ENCODE measurements at regions not wholly inside any gene's neighbourhood (a gene's known extent, or its start where the extent isn't known, plus 50 kb on each side); places are given as distances from the start of the nearest gene placed in this dataset.
A peak's percentile ranks its signal among the peaks of the same experiment; 100 is the strongest.

DNA sequence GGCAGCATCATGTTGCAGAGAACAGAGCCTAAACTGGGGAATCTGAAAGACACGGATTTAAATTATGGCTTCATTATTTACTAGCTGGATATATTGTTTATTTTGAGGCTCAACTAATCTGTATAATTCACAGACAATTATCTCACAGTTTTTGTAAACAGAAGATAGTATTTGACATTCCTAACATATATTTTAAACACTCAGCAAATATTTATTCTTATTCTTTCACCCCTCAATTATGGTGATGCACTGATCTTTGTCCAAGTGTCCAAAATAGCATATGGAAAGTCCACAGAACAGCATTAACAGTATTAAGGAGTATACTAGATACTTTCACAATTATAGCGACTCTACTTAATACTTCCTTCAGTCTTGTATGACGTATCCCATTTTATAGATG lies 257.0 kb downstream of the ADGRG6 start:
- ATAC-seq (no peak), DNase-seq (ENCODE audit: low spot score) (no peak)

DNA sequence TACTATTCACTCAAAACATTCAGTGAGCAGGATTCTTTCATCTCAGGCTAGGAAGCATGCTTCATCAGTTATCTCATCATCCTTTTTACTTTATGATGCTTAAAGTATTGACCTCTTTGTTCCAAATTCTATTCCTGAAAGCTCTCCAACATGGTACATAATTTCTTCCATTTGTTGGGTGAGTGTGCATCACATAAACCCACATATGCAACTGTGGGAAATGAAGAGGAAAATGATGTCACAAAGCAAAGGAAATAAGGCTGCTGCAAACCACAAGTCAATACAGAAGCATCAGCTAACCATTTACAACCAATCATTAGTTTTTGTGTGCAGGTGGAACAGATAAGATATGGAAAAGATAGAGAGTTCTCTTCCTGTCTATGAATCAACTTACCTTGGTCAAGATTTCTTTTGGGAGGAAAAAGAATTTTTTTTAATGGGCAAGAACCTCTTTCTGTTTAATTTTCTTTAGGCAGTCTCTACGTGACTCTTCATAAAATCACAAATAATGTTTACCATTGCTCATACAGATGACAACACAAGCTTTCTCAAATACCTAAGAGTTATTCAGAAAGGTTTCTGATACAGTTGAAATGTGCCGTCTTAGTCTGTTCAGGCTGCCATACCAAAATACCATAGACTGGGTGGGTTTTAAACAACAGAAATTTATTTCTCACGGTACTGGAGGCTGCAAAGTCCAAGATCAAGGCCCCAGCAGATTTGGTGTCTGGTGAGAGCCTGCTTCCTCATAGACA lies 259.9 kb downstream of the ADGRG6 start:
- DNase-seq (ENCODE audit: low spot score), result no peak
- no peak for ATAC-seq

DNA sequence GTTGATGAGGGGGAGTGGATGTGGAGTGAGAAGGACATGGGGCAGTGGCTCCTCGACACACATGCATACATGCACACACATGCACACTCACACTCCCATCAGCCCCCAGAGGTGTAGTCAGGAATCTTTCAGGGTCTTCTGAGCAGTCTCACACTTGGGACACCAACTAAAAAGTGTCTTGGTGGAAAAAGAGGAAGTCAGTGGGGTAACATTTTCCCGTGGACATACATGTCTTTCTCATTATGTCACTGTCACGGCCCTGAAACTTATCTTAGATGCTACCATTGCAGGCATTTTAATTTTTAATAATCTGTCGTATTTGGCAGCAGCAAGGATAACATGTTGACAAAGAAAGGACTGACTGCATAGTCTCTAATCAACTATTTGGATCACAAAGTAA lies 261.1 kb downstream of the ADGRG6 start:
- ATAC-seq, result no peak

DNA sequence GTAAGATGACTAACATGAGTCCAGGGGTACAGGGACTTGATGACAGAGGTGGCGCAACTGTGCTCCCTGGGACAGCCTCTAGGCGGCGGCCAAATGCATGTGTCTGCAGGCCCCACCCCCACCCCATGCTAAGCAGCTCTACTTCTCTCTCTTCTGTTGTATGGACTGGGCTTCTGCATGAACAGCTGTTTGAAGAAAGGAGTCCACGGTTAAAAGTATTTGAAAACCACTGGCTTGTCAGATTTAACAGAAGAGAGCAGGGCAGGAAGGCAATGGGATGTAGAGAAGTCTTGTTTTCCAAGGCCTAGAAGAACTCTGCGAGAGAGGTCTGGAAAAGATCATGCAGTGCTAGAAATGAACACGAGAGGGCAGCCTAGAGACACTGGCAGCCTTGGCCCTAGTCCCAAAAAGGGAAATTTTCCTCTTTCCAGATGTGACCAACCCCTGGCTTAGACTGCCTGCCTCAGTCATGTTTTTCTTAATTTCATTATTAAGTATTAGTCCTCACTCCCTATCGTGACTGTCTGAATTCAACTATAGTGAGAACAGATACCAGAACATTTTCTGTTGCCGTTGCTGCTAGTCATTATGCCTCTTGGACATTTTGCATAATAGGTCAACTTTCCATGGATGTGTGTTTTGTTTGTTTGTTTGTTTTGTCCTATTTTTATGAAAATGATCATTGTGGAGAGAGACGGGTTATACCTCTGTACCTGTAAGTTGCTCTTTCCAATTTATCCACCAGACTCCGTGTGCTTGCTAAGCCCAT lies 265.0 kb downstream of the ADGRG6 start:
- DNase-seq (ENCODE audit: low spot score) (no peak), ATAC-seq (peak; percentile 94)

More for the DNA sequence above, 261.1 kb downstream of the ADGRG6 start:
- DNase-seq (ENCODE audit: low spot score), result no peak

DNA sequence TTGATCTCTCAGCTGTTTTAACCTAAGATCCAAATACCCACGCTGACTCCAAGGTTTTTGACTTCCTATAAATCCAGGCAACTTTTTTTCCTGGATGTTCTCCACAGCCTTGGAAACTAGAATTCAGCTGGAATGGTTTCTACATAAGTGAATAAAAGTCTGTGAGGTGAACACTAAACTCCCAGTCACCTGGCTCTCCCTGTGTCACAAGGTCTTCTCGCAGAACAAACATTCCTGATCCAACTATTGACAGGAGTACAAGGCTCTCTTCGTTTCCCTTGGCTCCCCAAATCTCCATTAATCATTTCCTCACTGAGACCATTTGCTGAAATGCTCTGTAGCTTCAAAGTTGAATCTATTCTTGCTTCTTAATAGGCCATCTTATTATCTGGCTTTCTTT lies 265.7 kb downstream of the ADGRG6 start:
- DNase-seq (ENCODE audit: low spot score) (no peak), ATAC-seq (peak; percentile 58)

DNA sequence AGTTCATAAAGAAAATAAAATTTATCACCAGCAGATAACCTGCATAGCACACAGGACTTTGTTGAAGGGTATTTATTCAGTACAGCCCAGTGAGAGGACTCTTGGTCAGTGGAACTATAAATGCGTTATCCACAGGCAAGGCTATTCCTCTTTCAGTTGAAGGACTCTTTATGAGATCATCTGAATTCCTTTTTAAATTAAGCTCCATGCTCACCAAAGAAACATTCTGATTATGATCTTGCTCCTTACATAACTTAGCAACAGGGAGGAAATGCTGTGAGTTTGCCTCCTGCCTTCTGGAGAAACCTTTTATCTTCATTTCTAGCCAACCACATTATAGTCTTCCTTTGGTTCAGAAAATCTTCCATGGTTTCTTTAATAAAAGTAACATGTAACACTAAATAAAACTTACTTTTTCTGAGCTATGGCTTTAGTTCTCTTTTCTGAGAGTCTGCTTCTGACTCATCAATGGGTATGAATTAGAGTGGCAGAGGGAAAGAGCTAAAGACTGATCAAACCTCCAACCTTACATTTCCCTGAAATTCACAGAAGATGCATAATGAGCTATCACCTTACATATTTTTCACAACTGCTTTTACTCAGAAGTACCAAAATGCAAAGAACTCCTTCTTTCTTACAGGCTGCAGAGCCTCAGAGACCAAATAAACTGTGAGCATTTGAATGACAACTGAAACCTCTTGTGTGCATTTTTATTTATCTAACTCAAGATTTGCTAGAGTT lies 267.2 kb downstream of the ADGRG6 start:
- ATAC-seq (no peak), DNase-seq (ENCODE audit: low spot score) (no peak)

DNA sequence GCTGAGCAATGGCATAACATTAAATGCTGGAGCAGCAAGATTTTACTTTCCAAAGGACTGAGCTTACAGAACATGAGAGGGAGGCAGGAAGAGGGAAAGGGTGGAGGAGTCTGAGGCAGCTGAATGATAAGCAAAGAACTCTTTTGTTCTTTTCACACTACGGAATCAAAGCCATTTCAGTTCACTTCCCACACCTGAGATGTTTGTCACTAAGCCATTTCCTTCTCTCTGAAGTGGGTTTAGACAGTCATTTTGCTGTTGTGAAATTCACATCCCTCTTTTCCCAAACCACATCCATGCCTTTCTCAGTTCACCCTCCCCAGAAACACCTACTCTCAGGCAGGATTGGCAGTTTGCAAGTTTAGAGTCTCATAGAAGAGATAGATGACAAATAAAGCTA lies 267.9 kb downstream of the ADGRG6 start:
- no peak for DNase-seq (ENCODE audit: low spot score)
- ATAC-seq, result no peak

DNA sequence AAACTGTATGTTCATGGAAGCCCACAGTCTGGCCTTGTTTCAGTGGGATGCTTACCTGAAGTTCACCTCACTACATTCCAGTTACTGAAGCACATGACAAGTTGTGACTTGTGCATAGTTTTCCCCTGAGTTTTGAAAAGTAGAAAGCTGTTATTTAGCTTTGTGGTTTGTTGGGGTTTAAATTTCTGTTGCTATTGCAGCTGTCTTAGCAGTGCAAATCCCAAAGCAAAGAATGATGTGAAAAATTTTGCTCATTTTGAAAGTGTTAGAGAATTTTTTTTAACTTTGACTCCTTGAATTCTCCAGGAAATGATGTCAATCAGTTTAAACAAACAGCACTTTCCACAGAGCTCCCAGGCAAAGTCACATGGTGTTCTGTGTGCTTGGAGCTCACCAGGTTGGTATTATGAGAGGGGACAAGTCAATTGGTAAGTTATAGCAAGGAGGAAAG lies 268.4 kb downstream of the ADGRG6 start:
- DNase-seq (ENCODE audit: low spot score), result no peak

DNA sequence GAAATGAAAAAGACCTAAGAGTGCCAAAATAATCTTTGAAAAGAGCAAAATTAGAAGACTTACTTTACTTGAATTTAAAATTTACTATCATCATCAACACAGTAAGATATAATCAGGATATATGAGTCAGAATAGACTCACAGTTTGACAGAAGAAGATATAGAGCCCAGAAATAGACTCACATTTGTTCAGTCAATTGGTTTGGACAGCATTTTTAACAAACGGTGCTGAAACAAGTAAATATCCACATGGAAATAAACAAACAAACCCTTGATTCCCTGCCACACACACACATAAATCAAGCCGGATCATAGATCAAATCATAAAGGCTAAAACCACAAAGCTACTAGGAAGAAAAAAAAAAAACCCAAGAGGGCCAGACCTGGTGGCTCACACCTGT lies 291.1 kb downstream of the ADGRG6 start:
- DNase-seq (ENCODE audit: low spot score), result no peak
- no peak for ATAC-seq

More for the DNA sequence above, 268.4 kb downstream of the ADGRG6 start:
- peak; percentile 55 for ATAC-seq

DNA sequence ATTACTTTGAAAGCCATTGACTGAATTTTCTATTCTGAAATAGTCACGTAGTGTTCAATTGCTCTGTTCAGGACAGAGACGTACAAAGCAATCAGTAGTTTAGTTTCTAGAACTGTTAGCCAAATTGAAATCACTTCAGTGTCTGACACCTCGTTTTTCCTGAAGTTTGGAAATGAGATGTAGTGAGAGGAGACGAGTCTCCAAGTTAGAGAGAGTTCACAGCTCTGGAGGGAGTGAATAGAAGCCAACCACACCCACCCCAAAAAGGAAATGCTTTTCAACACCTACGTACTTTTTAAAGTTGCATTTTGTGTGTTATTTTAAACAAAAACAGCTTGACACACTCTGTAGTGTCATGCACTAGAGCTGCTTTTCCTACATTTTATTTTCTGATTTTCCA lies 296.0 kb downstream of the ADGRG6 start:
- no peak for ATAC-seq
- DNase-seq (ENCODE audit: low spot score), result no peak

DNA sequence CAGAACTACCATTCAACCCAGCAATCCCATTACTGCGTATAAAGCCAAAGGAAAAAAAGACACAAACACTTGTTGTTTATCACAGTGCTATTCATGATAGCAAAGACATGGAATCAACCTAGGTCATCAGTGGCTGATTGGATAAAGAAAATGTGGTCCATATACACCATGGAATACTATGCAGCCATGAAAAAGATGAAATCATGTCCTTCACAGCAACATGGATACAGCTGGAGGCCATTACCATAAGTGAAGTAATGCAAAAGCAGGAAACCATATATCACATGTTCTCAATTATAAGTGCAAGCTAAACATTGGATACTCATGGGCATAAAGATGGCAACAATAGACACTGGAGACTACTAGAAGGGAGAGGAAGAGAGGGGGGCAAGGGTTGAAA lies 299.6 kb downstream of the ADGRG6 start:
- ATAC-seq, result no peak
- no peak for DNase-seq (ENCODE audit: low spot score)

DNA sequence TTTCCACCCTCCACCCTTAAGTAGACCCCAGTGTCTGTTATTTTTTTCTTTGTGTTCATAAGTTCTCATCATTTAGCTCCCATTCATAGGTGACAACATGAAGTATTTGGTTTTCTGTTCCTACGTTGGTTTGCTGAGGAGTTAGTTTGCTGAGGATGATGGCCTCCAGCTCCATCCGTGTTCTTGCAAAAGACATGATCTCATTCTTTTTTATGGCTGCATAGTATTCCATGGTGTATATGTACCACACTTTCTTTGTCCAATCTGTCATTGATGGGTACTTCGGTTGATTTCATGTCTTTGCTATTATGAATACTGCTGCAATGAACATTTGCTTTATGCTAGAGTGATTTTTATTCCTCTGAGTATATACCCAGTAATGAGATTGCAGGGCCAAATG lies 301.2 kb downstream of the ADGRG6 start:
- DNase-seq (ENCODE audit: low spot score), result no peak
- ATAC-seq, result no peak

DNA sequence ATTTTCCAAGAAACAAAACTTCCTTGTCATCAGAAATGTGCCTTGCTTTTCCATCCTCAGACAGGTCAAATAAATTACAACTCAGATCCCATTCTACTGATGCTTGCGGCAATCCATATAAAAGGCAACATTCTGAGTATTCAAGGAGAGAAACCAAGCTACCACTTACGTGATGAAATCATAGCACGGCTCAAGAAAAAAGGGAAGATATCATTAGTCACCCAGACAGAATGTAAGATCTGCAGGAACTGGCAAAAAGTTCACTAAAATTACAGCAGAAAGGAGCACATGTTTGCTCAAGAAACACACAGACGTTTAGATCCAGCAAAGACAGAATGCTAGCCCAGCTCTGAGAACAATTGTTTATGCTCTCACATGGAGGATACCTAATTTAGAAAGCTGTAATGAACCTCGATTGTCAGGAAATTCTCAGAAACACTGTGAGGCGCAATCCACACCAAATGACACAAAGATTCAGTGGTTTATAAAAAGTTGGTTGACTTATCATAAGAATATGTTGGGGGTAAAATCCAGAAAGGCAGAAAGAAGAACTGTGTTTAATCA lies 304.2 kb downstream of the ADGRG6 start:
- DNase-seq (ENCODE audit: low spot score), result no peak
- ATAC-seq, result no peak

DNA sequence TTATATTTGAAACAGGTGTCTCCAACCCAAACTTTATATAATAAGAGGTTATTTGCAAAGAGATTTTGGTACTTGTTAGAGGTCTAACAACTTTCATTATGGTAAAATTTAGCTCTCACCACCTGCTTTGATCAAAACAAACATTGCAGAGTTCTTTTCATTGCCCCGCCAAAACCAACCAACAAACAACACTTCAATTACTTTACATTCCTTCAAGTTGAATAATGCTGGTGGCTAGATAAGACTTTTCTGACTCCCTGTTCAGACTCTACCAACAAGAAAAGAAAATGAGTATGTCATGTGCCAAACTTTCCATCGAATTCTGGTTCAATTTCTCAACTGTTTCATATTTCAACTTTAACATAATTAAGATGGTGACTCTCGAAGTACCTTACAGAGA lies 311.1 kb downstream of the ADGRG6 start:
- ATAC-seq (no peak), DNase-seq (ENCODE audit: low spot score) (no peak)

DNA sequence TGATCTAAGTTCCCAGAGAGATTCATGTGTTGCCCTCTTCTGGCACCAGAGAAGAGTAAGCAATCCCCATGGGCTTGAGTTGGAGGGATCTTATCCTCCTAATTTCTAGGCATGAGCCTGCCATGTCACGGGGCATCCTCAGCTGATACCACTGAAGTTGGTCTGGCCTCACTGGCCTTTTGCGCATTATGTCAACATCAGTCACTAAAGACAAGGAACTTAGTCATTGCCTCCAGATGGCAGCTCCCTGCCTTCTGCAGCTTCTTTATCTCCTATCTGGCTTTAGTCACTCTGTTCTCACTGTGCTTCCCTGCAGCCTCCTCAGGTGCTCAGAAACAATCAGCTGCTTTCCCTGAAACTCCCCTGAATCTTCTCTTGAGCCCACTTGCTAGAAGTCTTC lies 312.2 kb downstream of the ADGRG6 start:
- ATAC-seq (no peak), DNase-seq (ENCODE audit: low spot score) (no peak)

DNA sequence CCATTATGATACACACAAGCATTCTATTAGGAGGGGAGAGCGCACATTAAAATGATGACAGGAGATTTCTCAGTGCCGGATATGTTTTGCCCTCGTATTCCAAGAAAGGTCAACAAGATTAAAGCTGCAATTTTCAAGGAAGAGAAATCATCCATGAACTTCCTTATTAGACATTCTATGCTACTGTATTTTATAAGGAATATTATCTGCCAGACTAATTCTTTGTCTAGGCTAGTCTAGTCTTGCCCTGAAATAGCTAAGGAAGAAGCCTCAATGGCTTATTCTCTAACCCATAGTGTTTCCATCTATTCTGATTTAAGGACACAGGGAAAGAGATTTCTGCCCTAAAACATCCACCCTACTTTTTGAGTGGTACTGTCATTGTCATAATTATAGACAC lies 315.4 kb downstream of the ADGRG6 start:
- DNase-seq (ENCODE audit: low spot score), result no peak
- ATAC-seq, result no peak

DNA sequence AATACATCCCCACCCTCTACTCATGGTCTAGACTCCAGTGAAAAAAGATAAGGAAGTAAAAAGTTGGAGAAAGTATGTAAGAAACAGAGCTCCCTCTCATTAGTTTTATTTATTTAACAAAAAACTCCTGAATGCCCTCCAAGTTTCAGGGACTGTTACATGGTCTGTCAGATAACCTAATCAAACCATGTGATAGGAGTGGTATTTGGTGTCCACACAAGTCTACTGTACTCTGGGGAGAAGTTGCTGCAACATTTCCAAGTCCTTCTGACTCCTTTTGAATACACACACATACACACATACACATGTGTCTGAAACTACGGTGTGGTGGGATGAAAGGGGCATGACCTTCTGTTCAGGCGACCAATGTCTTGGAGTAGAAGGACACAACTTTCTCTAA lies 320.0 kb downstream of the ADGRG6 start:
- no peak for ATAC-seq
- no peak for DNase-seq (ENCODE audit: low spot score)

DNA sequence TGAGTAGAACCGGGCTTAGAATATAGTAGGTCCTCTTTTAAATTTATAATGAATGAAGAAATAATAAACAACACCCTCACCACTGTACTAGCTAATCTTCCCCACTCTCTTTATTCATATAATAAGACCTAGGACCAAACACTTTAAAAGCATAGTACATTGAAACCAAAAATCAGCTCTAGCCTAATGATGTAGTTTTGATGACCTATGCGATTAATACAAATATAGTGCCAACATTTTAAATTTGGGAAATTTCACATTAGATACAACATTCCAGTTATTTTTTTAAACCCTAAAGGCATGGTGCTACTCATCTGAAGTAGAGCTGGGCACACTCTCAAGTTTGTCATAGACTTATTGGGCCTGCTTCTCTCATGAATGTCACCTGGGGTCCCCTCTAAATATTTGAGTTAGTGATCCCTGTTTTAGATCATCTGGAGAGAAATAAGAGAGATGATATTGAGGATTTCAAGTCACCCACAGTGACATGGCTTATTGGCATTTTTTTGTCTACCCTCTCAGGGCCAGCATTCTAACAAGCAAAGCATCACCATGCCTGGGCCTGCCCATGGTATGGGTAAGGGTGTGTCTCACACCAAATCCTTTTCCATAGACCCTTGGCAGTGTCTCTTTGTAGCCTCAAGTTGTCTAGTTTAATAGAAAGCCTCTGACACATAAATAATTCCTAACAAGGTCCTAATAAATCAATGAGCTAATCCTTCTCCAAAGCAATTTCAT lies 319.8 kb downstream of the HIVEP2 start:
- ATAC-seq, result no peak

DNA sequence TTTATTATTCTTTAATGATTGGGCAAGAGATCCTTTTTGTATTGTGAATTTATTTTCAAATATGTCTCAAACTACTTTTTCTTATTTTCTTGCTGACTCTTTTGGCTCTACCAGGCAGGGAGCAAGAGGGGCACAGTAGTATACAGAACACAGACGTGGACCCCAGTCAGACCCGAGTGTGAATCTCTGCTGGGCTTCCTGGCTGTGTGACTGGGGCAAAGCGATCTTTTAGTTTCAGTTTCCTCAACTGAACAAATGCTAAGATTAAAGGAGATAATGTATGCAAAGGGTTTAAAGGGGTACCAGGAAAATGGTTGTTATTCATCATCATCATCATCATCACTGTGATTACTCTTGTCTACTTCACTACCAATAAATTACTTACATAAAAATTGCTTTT lies 317.5 kb downstream of the HIVEP2 start:
- ATAC-seq (no peak), DNase-seq (ENCODE audit: low spot score) (no peak)

More for the DNA sequence above, 319.8 kb downstream of the HIVEP2 start:
- no peak for DNase-seq (ENCODE audit: low spot score)

DNA sequence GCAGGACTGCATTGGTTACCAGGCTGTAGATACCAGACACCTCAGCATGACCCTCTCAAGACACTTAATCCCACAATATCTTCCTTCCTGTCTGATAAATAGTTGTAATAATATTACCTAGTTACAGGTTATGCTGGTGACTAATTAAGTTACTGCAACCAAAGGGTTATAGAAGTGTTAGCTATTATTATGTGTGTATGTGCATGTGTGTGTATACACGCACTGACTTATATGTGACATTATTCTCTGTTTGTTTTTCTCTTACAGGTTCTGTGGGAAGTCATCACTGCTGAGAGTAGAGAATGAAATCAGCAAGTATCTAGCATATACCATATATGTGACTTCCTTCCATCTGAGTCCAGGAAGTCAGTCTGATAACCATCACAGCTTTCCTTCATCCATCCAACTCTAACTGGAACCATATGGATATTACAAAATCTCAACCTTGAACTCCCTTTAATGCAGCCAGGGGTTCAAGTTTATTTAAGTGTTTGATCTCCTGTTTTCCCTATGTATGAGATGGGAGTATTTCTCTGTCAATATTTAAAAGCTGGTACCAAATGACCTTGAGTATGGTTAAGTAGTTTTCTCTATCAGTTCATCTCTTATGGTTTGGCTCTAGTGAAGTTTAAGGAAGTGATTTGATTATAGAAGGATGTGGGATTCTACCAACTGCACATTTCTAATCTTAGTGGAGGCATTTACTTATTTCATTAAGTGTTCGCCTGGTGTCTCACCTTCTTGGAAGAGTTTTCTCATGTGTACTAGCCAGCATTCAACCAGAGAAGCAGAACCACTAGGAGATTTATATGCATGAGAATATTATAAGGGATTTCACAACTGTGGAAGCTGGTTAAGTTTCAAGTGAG lies 313.2 kb downstream of the HIVEP2 start:
- ATAC-seq, result no peak

More for the DNA sequence above, 313.2 kb downstream of the HIVEP2 start:
- DNase-seq (ENCODE audit: low spot score), result no peak

Measured in left lobe of liver (tissue), 2 donors.